C4-2B (cell line): ENCODE measurements at regions not wholly inside any gene's neighbourhood (a gene's known extent, or its start where the extent isn't known, plus 50 kb on each side); places are given as distances from the start of the nearest gene placed in this dataset.

ENCODE experiments used
- CTCF ChIP-seq: fragments of 450-650 bp; conservative IDR thresholded peaks from 2 replicates; pipeline ENCODE4 v1.5.1; 2017; ENCODE audit warnings: mild to moderate bottlenecking
- ZFX ChIP-seq: fragments of 450-650 bp; IDR thresholded peaks from 2 replicates; pipeline ENCODE4 v1.6.1; 2017

- TF ChIP-seq CTCF (no peak), ZFX (no peak)
These were observed 56.8 kb downstream of the GSC start for GRCh38 chr14:94713115-94713514.
